Aorta (tissue), 5 donors: ENCODE measurements at regions not wholly inside any gene's neighbourhood (a gene's known extent, or its start where the extent isn't known, plus 50 kb on each side); places are given as distances from the start of the nearest gene placed in this dataset.
"Not testable (repeated sequence)": the region's sequence is repeated elsewhere in the genome, so short reads cannot be mapped to it uniquely, and the experiment has no call there.

Experiments used
- ATAC-seq: fragments of 200-7000 bp; cut with Tn5 transposase; one replicate; pipeline ENCODE4 v1.9.1; 2022; ENCODE audit warnings: moderate library complexity; ENCODE audit not compliant: low FRiP score
- DNase-seq, 2 donors: peaks; one replicate each; pipeline ENCODE4 v3.0.0-alpha.2; 2020
- H3K27ac ChIP-seq, 2 donors: one replicate each; pipeline ENCODE4 v1.5.1; 2013; ENCODE audit warnings: low read length in 2 of 2, mild to moderate bottlenecking in 2 of 2, moderate library complexity in 2 of 2, control low read depth in 1 of 2, inconsistent platforms in 1 of 2, low read depth in 1 of 2
- H3K27me3 ChIP-seq, 2 donors: one replicate each; pipeline ENCODE4 v1.6.1; 2013; ENCODE audit warnings: control low read depth in 1 of 2, low read length in 1 of 2, mild to moderate bottlenecking in 1 of 2, moderate library complexity in 1 of 2; ENCODE audit not compliant: insufficient read depth in 2 of 2, control insufficient read depth in 1 of 2
- H3K36me3 ChIP-seq, 2 donors: one replicate each; pipeline ENCODE4 v1.6.1; 2013; ENCODE audit warnings: control low read depth in 1 of 2, low read length in 1 of 2, mild to moderate bottlenecking in 1 of 2; ENCODE audit not compliant: insufficient read depth in 2 of 2, control insufficient read depth in 1 of 2
- H3K4me1 ChIP-seq, 2 donors: one replicate each; pipeline ENCODE4 v1.6.1; 2013; ENCODE audit warnings: low read length in 2 of 2, control low read depth in 1 of 2, mild to moderate bottlenecking in 1 of 2, moderate library complexity in 1 of 2; ENCODE audit not compliant: insufficient read depth in 2 of 2, control insufficient read depth in 1 of 2
- H3K4me3 ChIP-seq, 2 donors: one replicate each; pipeline ENCODE4 v1.5.1; 2013; ENCODE audit warnings: low read length in 2 of 2, control low read depth in 1 of 2, mild to moderate bottlenecking in 1 of 2
- H3K9me3 ChIP-seq: one replicate; pipeline ENCODE4 v1.6.1; 2013; ENCODE audit warnings: mild to moderate bottlenecking, low read length; ENCODE audit not compliant: control insufficient read depth
- whole genome bisulfite sequencing, 2 donors: extraction: QIAGEN DNeasy Blood & Tissue Kit; methylation state at CpG; one replicate each; pipeline ENCODE4 v1.1.7; 2013; 5-methylcytosine and 5-hydroxymethylcytosine counted together
- intact Hi-C, 2 donors: fragments of 100-400 bp; cut with DNase I; formaldehyde crosslinking; loops; one replicate each; pipeline versions ENCODE4 v1.14.2 to v1.15.0; 2022
- donor health status: healthy with polysubstance abuse.
- donor health status: Bipolar disorder and iron deficiency.
- donor health status: DM: no; HTN: no; CAD: no.
- donor health status: DM: no; HTN: no; CAD: no.
- donor health status: DM: yes; HTN: yes; CAD: no.

- whole genome bisulfite sequencing, 2 donors: 52 to 53% methylated on average over 2 of the region's 2 CpGs
- DNase-seq: no peak
- Histone ChIP-seq H3K27ac (no peak overlapping the region), H3K36me3 (no peaks in the 10 kb centered on the region), H3K27me3 (no peaks in the 10 kb centered on the region), H3K4me1 (no peaks in the 10 kb centered on the region), H3K4me3 (no peak overlapping the region), H3K9me3 (no peaks in the 10 kb centered on the region)
- ATAC-seq: no peak
- intact Hi-C loops: no loop called here
Measured at GRCh38 chr7:55730197-55730596, 132.4 kb downstream of the SEPTIN14 start.

GRCh38 chr7:55723621-55723941 is 139.0 kb downstream of the SEPTIN14 start:
- 45 to 52% methylated on average over 7 of the region's 7 CpGs for WGBS, 2 donors
- no peaks in the 10 kb centered on the region for H3K4me1 ChIP-seq
- no peak overlapping the region for H3K4me3 ChIP-seq
- DNase-seq (no peak), ATAC-seq (no peak)
- intact Hi-C loops: no loop called here
- no peak overlapping the region for H3K27ac ChIP-seq
- H3K36me3 ChIP-seq: no peaks in the 10 kb centered on the region
- no peaks in the 10 kb centered on the region for H3K27me3 ChIP-seq
- H3K9me3 ChIP-seq: no peaks in the 10 kb centered on the region

GRCh38 chr7:55722874-55723620 is 139.5 kb downstream of the SEPTIN14 start:
- H3K4me3 ChIP-seq, H3K4me1 ChIP-seq, ATAC-seq, H3K27ac ChIP-seq, intact Hi-C loops, H3K9me3 ChIP-seq, DNase-seq, H3K27me3 ChIP-seq, H3K36me3 ChIP-seq: not testable (repeated sequence)
- 6 to 39% methylated on average over 2 to 5 of the region's 7 CpGs for WGBS, 2 donors

GRCh38 chr7:55721004-55721403 is 141.5 kb downstream of the SEPTIN14 start:
- H3K9me3 ChIP-seq, H3K27me3 ChIP-seq, DNase-seq, ATAC-seq, H3K4me1 ChIP-seq, H3K4me3 ChIP-seq, H3K36me3 ChIP-seq, H3K27ac ChIP-seq, intact Hi-C loops: not testable (repeated sequence)
- 40% methylated on average over 1 of the region's 1 CpG; no CpG with 5 or more reads in 1 of the 2 donors for WGBS, 2 donors

GRCh38 chr7:55715247-55715867 is 143.1 kb upstream of the VOPP1 start:
- intact Hi-C loops, H3K4me3 ChIP-seq, ATAC-seq, DNase-seq, H3K4me1 ChIP-seq, H3K36me3 ChIP-seq, H3K9me3 ChIP-seq, H3K27ac ChIP-seq, H3K27me3 ChIP-seq: not testable (repeated sequence)
- 16 to 25% methylated on average over 4 to 5 of the region's 5 CpGs for WGBS, 2 donors

- ATAC-seq, H3K4me1 ChIP-seq, H3K27me3 ChIP-seq, H3K9me3 ChIP-seq, intact Hi-C loops, H3K36me3 ChIP-seq, DNase-seq, H3K4me3 ChIP-seq, H3K27ac ChIP-seq: not testable (repeated sequence)
- 28 to 40% methylated on average over 2 of the region's 2 CpGs for WGBS, 2 donors
Measured at GRCh38 chr7:55714370-55714769, 142.1 kb upstream of the VOPP1 start.

GRCh38 chr7:55710312-55710711 is 138.0 kb upstream of the VOPP1 start:
- H3K27me3 ChIP-seq, ATAC-seq, H3K27ac ChIP-seq, intact Hi-C loops, H3K36me3 ChIP-seq, H3K4me3 ChIP-seq, H3K4me1 ChIP-seq, DNase-seq, H3K9me3 ChIP-seq: not testable (repeated sequence)
- WGBS, 2 donors: 89 to 90% methylated on average over 2 of the region's 2 CpGs

GRCh38 chr7:55708028-55708427 is 135.7 kb upstream of the VOPP1 start:
- H3K4me1 ChIP-seq, H3K9me3 ChIP-seq, H3K4me3 ChIP-seq, H3K27me3 ChIP-seq, intact Hi-C loops, H3K27ac ChIP-seq, H3K36me3 ChIP-seq: not testable (repeated sequence)
- WGBS, 2 donors: 84 to 87% methylated on average over 6 of the region's 6 CpGs
- ATAC-seq (peak; percentile 67), DNase-seq (peak in 1 of 2 donors; percentile 58)

- DNase-seq, H3K4me1 ChIP-seq, H3K9me3 ChIP-seq, H3K27ac ChIP-seq, ATAC-seq, H3K4me3 ChIP-seq, H3K27me3 ChIP-seq, H3K36me3 ChIP-seq, intact Hi-C loops: not testable (repeated sequence)
- WGBS, 2 donors: 57 to 71% methylated on average over 1 of the region's 3 CpGs
Measured at GRCh38 chr7:55707410-55707809, 135.1 kb upstream of the VOPP1 start.
